ENCODE measurements at regions not wholly inside any gene's neighbourhood (a gene's known extent, or its start where the extent isn't known, plus 50 kb on each side); places are given as distances from the start of the nearest gene placed in this dataset.
"Not testable (repeated sequence)": the region's sequence is repeated elsewhere in the genome, so short reads cannot be mapped to it uniquely, and the experiment has no call there.

DNA sequence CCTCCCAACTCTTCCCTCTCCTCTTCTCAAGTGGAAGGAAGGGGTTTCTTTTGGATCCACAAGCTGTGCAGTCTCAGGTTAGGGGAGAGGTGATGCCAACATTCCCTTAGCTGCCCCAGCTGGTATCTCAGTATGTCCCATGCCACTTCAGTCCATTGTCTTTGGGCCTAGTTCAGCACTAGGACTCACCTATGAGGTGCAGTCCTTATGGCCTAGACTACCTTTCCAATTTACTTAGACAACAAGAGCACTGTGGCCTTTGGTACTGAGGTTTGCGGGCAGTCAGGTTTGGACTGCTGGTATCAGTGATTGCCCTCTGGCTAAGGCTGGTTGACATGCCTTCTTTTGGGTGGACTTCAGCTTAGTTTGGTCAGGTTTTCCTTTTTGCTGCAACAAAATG is 159.9 kb downstream of the POTEH start:
- DNase-seq = not testable (repeated sequence)

DNA sequence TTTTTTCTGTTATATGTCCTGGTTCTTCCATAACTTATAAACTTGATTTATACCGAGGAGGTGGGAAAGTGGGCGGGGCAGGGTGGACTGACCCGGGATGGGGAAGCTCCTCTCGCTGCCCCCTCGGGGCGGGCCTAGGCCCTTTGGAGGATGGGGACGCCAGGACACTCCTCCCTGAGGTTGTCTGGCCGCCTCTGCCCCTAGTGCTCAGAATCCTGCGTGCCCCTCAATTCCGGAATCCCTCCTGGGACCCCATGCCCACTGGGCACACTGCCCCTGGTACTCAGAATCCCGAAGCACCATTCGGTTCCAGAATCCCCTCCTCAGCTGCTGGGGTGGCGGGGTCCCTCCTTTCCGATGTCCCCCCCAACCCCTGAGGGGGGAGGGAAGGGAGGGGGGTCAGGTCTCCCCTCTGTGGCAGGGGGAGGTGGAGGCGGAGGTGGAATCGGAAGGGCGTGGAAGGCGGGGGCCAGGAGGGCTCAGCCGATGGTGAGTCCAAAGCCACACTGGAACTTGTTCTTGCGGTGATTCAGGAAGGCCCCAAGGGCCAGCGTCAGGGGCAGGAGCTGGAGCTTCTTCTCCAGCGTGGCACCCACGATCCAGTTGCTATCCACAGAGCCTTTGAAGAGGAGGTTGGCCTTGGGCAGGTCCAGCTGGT is 164.0 kb downstream of the POTEH start:
- DNase-seq = not testable (repeated sequence)

DNA sequence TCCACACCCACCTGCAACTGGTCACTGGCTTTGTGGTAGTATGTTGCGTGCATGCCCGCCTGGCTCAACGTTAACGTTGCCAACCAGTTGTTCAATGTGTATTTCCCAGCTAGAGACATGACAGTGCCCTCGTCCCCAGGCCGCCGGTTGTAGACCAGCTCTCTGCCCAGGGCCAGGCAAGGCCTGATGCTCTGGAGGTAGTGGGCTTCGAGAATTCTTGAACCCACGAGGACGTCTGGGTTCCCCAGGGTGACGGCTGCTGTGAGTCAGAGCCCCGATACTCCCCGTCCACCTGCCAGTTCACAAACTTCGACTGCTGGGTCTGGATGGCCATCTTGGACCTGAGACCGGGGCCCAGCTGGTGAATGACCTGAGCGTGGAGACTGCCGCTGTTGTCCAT is 164.6 kb downstream of the POTEH start:
- not testable (repeated sequence) for DNase-seq

DNA sequence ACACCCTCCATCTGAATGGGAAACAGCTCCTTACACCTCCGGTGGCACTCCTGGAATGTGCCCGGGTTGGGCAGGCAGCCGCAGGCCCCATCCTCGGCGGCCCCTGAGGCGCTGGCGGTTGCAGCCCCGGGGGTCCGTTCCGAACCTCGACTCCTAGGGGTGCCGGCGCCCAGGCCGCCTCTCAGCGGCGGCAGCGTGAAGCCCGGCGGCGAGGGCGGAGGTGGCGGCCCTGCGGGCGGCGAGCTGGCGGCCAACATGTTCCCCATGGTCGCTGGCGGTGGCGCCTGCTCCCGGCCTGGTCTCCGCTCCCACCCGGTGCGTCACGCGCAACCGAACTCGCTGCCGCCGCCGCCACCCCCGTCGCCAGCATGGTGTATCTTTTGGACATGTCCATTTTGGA is 165.2 kb downstream of the POTEH start:
- not testable (repeated sequence) for DNase-seq

DNA sequence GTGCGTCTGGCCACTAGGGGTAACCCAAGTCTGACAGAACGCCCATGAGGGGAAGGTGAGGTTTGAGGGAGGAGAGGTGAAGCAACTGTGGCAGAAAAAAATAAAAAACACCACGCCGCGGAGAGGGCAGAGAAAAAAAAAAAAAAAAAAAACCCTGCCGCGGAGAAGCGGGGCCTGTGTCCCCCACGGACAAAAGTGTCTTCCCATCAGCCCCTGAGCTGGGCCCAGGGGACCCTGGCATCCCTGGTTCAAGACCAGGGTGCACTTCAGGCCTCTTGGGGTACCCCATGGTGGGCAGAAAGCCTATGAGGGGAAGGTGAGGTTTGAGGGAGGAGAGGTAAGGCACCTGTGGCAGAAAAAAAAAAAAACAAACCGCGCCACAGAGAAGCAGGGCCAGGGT is 191.1 kb downstream of the POTEH start:
- DNase-seq = not testable (repeated sequence)

DNA sequence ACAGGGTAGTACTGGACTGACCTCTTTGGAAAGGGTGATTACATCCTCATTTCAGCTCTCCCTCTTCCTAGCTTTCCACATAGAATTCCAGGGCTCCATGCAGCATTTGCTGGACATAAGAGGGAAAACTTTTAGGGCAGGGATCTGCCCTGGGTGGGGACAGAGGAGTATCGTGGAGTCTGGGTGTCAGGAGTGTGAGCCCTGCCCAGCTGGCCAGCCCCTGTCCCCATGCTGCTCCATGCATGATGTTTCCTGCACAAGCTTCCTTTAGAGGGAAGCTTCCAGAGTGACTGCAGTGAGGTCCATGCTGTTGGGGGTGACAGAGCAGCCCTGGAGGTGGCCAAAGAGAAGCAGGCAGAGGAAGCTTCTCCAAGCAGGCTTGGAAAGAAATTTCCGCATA is 214.5 kb downstream of the POTEH start:
- DNase-seq = not testable (repeated sequence)

DNA sequence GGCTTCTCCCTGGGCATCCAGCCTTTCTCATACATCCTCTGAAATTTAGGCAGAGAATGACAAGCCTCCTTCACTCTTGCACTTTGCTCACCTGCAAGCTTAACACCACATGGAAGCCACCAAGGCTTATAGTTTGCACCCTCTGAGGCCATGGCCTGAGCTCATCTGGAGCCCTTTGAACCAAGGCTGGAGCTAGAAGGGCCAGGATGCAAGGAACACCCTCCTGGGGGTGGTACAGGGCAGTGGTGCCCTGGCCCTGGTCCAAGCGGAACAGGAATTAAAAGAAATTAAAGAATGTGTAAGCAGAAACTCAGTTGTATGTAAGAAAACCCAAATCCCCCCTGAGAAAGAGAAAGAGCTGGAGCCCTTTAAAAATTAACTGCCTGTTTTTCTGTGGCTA is 221.9 kb downstream of the POTEH start:
- not testable (repeated sequence) for DNase-seq

DNA sequence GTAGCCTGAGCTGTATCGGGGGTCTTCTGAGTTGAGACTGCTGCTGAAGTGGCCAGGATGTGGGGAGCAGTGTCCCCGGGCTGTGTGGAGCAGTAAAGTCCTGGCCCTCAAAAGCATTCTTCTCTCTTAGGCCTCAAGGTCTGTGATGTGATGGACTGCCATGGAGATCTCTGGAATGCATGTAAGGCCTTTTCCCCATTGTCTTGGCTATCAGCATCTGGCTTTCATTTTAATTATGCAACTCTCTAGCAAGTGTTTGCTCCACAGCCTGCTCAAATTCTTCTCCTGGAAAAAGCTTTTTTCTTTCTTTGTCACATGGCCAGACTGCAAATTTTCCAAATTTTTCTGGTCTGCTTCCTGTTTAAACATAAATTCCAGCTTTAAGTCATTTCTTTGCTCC is 229.3 kb downstream of the POTEH start:
- DNase-seq = not testable (repeated sequence)

DNA sequence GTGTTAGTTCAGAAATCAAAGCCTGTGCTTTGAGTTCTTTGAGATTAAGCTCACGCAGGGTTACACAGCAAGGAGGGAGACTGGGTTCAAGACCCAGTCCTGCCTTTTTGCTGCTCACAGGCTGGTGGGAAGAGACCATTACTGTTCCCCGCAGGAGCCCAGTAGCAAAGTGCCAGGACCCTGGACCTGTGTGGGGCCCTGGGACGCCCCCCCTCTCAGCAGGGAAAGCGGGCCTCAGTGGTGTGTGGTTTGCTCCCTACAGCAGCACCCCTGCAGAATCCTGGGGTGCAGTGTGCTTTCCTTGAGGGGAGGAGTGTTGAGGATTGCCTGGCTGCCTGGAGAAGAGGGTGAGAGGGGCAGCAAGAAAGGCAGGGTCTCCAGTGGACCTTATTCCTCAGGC is 231.1 kb downstream of the POTEH start:
- not testable (repeated sequence) for DNase-seq

DNA sequence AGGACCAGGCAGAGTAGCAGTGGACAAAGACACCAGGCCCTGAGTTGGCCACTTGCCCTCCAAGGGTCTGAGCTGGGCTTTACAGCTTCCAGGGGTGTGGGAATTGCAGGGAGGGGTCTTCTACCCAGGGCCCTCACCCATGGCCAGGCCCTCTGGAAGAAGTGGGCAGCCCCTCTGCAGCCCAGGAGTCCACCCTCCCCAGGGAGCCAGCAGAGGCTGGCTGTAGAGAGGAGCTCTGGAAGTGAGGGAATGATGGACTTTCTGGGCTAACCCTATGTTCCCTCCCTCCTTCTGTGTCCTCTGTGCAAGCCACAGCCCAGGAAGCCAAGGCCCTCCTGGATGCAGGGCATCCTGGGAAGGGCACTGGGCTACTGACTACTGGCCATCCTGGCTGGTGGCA is 232.3 kb downstream of the POTEH start:
- not testable (repeated sequence) for DNase-seq

DNA sequence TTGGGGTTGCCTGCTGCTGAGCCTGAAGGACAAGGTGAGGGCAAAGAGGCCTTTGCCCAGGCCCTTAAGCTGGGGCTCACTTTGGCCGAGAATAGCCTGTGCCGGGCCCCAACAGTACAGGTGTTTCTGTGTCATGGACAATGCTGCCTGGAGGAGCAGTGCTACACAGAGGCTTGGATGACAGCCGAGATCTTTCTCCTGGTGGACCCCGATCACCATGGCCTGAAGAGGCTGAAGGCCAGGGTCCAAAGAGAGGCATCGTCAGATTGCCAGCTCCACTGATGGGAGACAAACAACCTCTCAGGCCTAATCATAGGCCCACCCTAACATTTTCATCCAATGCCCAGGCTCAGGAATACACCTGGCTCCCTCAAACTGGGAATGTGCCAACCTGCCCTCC is 232.8 kb downstream of the POTEH start:
- not testable (repeated sequence) for DNase-seq

DNA sequence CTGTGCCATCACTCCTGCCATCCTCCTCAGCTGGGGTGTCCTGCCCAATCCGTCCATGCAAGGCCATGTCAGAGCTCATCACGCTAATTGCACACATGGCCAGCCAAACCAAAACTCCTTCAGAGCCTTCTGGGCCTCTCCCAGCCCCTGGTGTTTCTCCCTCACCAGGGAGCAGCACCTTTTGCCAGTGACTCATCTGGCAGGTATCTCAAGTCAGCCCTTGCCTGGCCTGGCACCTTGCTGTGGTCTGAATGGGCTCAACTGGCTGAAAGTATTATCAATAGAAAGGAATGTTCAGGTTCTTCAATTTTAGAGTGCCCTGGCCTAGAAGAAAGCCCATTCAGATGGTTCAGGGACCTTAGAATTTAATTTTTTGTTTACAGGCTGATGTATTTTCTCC is 235.0 kb downstream of the POTEH start:
- DNase-seq = not testable (repeated sequence)

DNA sequence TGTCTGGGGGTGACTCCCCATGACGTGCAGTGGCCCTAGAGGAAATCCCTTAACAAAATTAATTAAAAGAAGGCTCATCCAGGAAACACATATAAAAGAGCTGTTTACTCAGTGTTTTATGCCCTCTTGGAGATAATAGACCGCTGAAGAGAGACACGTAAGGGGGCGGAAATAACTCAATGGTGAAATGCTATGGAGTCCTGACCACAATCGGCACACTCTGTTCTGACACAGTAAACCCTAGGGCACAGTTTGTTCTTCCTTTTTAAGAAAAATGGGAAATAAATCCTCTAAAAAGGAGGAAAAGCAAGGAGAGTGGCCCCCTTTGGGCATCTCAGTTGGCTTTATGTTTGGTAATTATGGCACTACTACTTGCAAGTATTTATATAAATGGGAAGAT is 237.3 kb downstream of the POTEH start:
- not testable (repeated sequence) for DNase-seq

Measured in activated CD4-positive, alpha-beta T cell treated with anti-CD3 and anti-CD28 coated beads, Interleukin-10, Interleukin-2, amounts not matched to agents 100 ng/mL and 50 ng/mL, durations not matched to agents 16 hours and 8 hours (primary cell).